ENCODE measurements at regions not wholly inside any gene's neighbourhood (a gene's known extent, or its start where the extent isn't known, plus 50 kb on each side); places are given as distances from the start of the nearest gene placed in this dataset.

DNA sequence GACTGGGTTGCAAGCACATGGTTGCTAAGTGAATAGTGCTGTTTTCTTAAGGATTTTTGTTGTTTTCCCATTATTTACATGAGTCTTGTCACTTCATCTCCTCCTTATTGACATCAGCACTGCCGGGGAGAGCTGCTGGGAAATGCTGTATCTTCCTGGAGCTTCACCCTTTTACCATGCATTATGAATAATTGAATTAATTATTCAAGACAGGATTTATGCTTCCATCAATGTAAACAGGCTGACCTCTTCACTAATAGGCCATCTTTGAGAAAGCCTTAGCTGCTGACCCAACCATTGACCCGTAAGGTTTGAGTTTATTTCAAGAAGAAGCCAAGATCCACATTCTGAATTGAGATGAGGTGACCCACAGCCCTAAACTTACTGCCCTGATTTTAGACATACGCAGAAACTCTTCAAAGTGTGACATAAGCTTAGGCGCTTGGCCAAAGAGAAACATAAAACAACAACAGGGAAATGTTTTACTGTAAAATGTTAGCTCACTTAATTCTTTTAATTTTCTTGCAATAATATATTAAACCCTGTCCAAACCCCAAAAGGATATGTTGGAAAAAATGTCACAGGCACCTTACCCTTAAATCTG, 365.5 kb upstream of the SYT4 start:
- TF ChIP-seq, protein P1, sequence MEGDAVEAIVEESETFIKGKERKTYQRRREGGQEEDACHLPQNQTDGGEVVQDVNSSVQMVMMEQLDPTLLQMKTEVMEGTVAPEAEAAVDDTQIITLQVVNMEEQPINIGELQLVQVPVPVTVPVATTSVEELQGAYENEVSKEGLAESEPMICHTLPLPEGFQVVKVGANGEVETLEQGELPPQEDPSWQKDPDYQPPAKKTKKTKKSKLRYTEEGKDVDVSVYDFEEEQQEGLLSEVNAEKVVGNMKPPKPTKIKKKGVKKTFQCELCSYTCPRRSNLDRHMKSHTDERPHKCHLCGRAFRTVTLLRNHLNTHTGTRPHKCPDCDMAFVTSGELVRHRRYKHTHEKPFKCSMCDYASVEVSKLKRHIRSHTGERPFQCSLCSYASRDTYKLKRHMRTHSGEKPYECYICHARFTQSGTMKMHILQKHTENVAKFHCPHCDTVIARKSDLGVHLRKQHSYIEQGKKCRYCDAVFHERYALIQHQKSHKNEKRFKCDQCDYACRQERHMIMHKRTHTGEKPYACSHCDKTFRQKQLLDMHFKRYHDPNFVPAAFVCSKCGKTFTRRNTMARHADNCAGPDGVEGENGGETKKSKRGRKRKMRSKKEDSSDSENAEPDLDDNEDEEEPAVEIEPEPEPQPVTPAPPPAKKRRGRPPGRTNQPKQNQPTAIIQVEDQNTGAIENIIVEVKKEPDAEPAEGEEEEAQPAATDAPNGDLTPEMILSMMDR (IDR thresholded peaks at IDR 0.05; ENCODE audit: insufficient read depth, low read length), result no peak
- TF ChIP-seq GABPA (IDR thresholded peaks at IDR 0.05; ENCODE audit: low read depth), result no peak

All from HL-60 (cell line).